ENCODE measurements at regions not wholly inside any gene's neighbourhood (a gene's known extent, or its start where the extent isn't known, plus 50 kb on each side); places are given as distances from the start of the nearest gene placed in this dataset.
A peak's percentile ranks its signal among the peaks of the same experiment; 100 is the strongest.

DNA sequence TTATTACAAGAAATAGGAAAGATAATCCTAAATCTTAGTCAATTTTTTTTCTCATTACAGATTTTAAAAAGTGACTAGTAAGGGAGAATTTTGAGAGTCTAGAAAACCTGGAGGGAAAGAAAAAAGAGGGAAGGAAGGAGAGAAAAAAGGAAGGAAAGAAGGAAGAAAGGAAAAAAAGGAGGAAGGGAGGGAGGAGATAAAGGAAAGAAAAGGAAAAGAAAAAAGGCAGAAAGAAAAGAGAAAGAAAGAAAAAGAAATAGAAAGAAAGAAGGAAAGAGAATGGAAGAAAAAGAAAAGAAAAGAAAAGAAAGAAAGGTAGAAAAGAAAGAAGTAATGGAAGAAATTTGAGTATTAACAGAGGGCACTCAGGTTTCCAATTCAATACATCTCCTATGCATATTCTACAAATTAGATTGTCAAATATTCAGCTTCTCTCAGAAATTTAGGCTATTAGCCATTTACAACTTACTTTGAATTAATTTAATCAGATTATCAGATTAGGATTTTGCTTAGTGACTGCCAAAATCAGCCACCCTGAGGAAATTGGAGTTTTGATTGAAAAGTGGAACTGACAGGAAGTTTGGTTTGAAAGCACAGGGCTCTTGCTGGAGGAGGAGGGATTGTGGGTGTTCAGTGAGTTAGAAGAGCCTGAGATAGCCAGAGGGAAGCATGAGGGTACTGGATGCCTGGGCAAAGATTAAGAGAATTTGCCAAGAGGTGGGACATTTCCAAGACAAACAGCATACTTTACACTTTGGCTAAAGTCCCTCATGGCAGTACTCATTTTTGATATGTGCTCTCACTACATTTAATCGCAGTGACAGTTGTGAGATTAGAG lies 677.8 kb downstream of the USP25 start:
- DNase-seq (ENCODE audit: low read depth) = no peak
- TF ChIP-seq, protein P1, sequence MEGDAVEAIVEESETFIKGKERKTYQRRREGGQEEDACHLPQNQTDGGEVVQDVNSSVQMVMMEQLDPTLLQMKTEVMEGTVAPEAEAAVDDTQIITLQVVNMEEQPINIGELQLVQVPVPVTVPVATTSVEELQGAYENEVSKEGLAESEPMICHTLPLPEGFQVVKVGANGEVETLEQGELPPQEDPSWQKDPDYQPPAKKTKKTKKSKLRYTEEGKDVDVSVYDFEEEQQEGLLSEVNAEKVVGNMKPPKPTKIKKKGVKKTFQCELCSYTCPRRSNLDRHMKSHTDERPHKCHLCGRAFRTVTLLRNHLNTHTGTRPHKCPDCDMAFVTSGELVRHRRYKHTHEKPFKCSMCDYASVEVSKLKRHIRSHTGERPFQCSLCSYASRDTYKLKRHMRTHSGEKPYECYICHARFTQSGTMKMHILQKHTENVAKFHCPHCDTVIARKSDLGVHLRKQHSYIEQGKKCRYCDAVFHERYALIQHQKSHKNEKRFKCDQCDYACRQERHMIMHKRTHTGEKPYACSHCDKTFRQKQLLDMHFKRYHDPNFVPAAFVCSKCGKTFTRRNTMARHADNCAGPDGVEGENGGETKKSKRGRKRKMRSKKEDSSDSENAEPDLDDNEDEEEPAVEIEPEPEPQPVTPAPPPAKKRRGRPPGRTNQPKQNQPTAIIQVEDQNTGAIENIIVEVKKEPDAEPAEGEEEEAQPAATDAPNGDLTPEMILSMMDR (conservative IDR thresholded peaks at IDR 0.05; ENCODE audit: low read length) = no peak
- no peak overlapping the region for H3K4me3 ChIP-seq (ENCODE audit: low read length)

DNA sequence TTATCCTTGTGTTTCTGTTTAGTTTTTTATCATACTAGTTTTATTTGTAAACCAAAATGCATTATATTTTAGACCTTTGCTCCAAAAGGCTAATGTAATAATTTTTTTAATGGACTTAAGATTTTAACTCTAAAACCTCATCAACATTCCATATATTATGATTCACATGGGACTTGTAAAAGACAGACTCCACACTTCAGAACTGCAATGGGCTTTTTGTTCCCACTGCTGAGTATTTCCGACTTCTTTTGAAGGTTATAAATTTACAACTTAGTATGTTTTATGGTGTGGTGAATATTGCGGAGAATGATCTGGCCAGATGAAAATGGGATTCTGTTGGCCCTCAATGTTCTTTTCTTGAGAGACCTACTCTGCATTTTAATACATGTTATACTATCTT lies 678.5 kb downstream of the USP25 start:
- TF ChIP-seq, protein P1 (conservative IDR thresholded peaks at IDR 0.05; ENCODE audit: low read length) = no peak
- no peak for DNase-seq (ENCODE audit: low read depth)
- H3K4me3 ChIP-seq (ENCODE audit: low read length) = no peak overlapping the region

DNA sequence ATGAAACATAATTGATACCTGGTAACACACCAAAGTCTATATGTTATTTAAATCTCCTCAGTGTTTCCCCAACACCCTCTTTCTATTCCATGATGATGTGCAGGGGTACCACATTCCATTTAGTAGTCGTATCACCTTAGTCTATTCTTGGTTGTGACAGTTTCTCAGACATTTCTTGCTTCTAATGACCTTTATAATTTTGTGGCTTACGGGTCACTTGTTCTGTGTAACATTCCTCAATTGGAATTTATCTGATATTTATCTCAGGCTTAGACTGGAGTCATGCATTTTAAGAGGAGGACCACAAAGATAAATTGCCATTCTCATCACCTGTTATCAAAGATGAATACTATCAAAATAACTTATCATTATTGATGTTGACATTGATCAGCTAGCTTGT lies 679.6 kb downstream of the USP25 start:
- TF ChIP-seq, protein P1 (conservative IDR thresholded peaks at IDR 0.05; ENCODE audit: low read length) = no peak
- H3K4me3 ChIP-seq (ENCODE audit: low read length) = no peak overlapping the region
- no peak for DNase-seq (ENCODE audit: low read depth)

DNA sequence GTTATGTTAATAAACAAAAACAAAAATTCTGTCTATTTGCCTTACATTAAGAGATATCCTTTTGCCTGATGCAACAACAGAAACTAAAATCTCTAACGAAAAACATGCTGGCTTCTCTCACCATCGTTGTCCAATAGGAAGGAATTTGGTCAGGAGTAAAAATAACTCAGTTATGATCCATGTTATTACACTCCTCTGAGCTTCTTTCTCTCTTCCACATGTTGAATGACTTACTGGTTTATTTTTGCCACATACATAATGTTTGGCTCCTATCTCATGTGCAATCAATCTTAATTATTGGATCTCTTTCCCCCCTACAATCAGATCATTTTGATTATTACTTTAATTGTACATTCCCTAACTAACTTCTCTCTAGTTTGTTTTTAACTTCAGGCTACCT lies 688.4 kb downstream of the USP25 start:
- no peak overlapping the region for H3K4me3 ChIP-seq (ENCODE audit: low read length)
- TF ChIP-seq, protein P1 (conservative IDR thresholded peaks at IDR 0.05; ENCODE audit: low read length) = no peak
- peak; percentile 46 for DNase-seq (ENCODE audit: low read depth)

DNA sequence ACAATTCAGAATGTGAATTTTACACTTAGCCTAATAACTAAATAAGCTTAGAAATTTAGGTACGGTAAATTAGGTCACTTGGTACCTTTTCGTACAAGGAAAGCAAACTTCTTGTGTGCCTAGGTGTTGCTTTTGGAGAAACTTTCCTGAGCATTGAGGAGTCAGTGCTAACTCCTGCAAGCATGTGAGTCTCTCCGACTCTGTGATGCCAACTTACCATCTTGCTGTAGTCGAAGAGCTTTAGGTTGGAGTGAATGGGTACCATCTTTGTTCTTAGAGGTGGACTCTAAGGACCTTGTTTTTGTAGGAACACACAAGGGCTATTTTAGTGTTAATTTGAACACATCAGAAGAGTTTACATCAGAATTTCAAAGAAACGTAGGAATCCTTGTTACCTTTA lies 688.9 kb downstream of the USP25 start:
- no peak overlapping the region for H3K4me3 ChIP-seq (ENCODE audit: low read length)
- TF ChIP-seq, protein P1 (conservative IDR thresholded peaks at IDR 0.05; ENCODE audit: low read length) = no peak
- no peak for DNase-seq (ENCODE audit: low read depth)

DNA sequence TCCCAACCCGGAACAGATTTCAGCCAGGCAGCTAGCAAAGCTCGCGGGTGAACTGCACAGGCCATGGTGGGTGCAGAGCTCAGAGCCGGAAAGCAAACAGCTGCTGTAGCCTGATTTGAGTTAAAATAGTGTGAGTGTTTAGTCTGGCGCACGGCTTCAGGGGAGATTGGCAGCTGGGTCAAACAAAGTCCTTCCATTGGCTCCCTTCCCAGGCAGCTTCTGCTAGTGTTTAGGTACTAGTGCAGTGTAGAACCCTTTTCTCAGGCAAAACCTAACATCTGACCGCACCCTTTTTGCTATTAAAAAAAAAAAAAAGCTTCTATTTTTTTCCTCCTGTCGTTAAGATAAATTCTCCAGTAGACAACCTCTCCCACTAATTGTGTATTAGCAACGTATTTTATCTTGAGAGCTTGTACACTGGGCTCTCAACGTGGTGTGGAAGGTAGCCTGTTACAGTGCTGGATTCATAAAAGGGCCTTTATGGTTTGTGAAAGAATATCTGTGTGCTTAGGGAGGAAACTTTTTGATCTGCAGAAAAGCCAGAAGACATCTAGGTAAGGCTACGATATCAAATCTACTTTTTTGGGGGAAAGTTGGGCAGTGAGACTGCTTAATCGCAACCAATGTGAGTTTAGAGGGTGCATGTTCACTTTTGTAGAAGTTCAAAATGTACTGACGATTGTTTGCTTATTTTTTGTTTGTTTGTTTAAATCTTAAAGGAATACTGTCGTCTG lies 689.6 kb downstream of the USP25 start:
- peak; percentile 44 for DNase-seq (ENCODE audit: low read depth)
- H3K4me3 ChIP-seq (ENCODE audit: low read length) = peak overlapping the region; percentile 32
- TF ChIP-seq, protein P1 (conservative IDR thresholded peaks at IDR 0.05; ENCODE audit: low read length) = no peak

Data from AG10803 (cell line).